ENCODE measurements at regions not wholly inside any gene's neighbourhood (a gene's known extent, or its start where the extent isn't known, plus 50 kb on each side); places are given as distances from the start of the nearest gene placed in this dataset.

- TF ChIP-seq CTCF (IDR thresholded peaks at IDR 0.05), result no peak
- TF ChIP-seq POLR2A (IDR thresholded peaks at IDR 0.05), result no peak
Measured at GRCh38 chr12:107963635-107964034, 165.5 kb upstream of the WSCD2 start.
